GM21447 (cell line): ENCODE measurements at regions not wholly inside any gene's neighbourhood (a gene's known extent, or its start where the extent isn't known, plus 50 kb on each side); places are given as distances from the start of the nearest gene placed in this dataset.
"Not testable (repeated sequence)": the region's sequence is repeated elsewhere in the genome, so short reads cannot be mapped to it uniquely, and the experiment has no call there.

Experiments used
- ATAC-seq: cut with Tn5 transposase; IDR thresholded peaks from one replicate; pipeline ENCODE4 v1.9.1; 2021; ENCODE audit not compliant: unreplicated experiment

- no peak for ATAC-seq
Measured at GRCh38 chr12:94916663-94917062, 86.8 kb downstream of the NDUFA12 start.

- no peak for ATAC-seq
Measured at GRCh38 chr12:94909663-94910062, 93.8 kb downstream of the NDUFA12 start.

GRCh38 chr12:94905749-94906148 is 97.7 kb downstream of the NDUFA12 start:
- not testable (repeated sequence) for ATAC-seq

GRCh38 chr12:94900496-94900895 is 103.0 kb downstream of the NDUFA12 start:
- no peak for ATAC-seq

- no peak for ATAC-seq
Measured at GRCh38 chr12:94898388-94898787, 105.1 kb downstream of the NDUFA12 start.

- ATAC-seq, result no peak
Measured at GRCh38 chr12:94892544-94893267, 110.8 kb downstream of the NDUFA12 start.

- ATAC-seq, result no peak
Measured at GRCh38 chr12:94889445-94890210, 113.9 kb downstream of the NDUFA12 start.

- no peak for ATAC-seq
Measured at GRCh38 chr12:94879542-94879941, 124.0 kb downstream of the NDUFA12 start.

- peak; percentile 47 for ATAC-seq
Measured at GRCh38 chr12:94875525-94875924, 128.0 kb downstream of the NDUFA12 start.

GRCh38 chr12:94874518-94875302 is 128.8 kb downstream of the NDUFA12 start:
- no peak for ATAC-seq

GRCh38 chr12:94873734-94874517 is 129.6 kb downstream of the NDUFA12 start:
- peak; percentile 0 for ATAC-seq

- peak; percentile 72 for ATAC-seq
Measured at GRCh38 chr12:94872971-94873733, 130.3 kb downstream of the NDUFA12 start.

GRCh38 chr12:94872671-94872970 is 130.9 kb downstream of the NDUFA12 start:
- ATAC-seq, result peak; percentile 12

GRCh38 chr12:94872007-94872653 is 131.4 kb downstream of the NDUFA12 start:
- no peak for ATAC-seq

- ATAC-seq, result no peak
Measured at GRCh38 chr12:94870511-94870910, 133.0 kb downstream of the NDUFA12 start.

- no peak for ATAC-seq
Measured at GRCh38 chr12:94868161-94868560, 135.3 kb downstream of the NDUFA12 start.

GRCh38 chr12:94867066-94867855 is 136.2 kb downstream of the NDUFA12 start:
- no peak for ATAC-seq

- ATAC-seq, result no peak
Measured at GRCh38 chr12:94864987-94865386, 138.5 kb downstream of the NDUFA12 start.
